Fibroblast of mammary gland (primary cell): ENCODE measurements at regions not wholly inside any gene's neighbourhood (a gene's known extent, or its start where the extent isn't known, plus 50 kb on each side); places are given as distances from the start of the nearest gene placed in this dataset.

Source experiments
- DNase-seq: peaks from one replicate; pipeline ENCODE4 v3.0.0-alpha.2; 2010; ENCODE audit warnings: low read depth
- H3K4me3 ChIP-seq: 2 replicates; pipeline ENCODE4 v1.5.1; 2011; ENCODE audit warnings: low read depth, mild to moderate bottlenecking, low read length, moderate library complexity; ENCODE audit not compliant: control insufficient read depth
- CTCF ChIP-seq: conservative IDR thresholded peaks from 2 replicates; pipeline ENCODE4 v1.5.1; 2011; ENCODE audit warnings: low read depth, low read length, inconsistent platforms; ENCODE audit not compliant: control insufficient read depth, insufficient read depth

GRCh38 chr14:29089849-29090248 lies 323.3 kb downstream of the FOXG1 start:
- no peak for TF ChIP-seq CTCF
- no peak for DNase-seq
- H3K4me3 ChIP-seq, result no peak overlapping the region

- DNase-seq, result no peak
- H3K4me3 ChIP-seq, result no peak overlapping the region
- no peak for TF ChIP-seq CTCF
Measured at GRCh38 chr14:29092121-29092520, 325.5 kb downstream of the FOXG1 start.

- TF ChIP-seq CTCF, result no peak
- DNase-seq, result no peak
- no peak overlapping the region for H3K4me3 ChIP-seq
Measured at GRCh38 chr14:29097476-29097875, 330.9 kb downstream of the FOXG1 start.

- no peak for TF ChIP-seq CTCF
- DNase-seq, result no peak
- no peak overlapping the region for H3K4me3 ChIP-seq
Measured at GRCh38 chr14:29098656-29099055, 332.1 kb downstream of the FOXG1 start.

- no peak for TF ChIP-seq CTCF
- no peak overlapping the region for H3K4me3 ChIP-seq
- no peak for DNase-seq
Measured at GRCh38 chr14:29102266-29102665, 335.7 kb downstream of the FOXG1 start.

- no peak overlapping the region for H3K4me3 ChIP-seq
- no peak for TF ChIP-seq CTCF
- no peak for DNase-seq
Measured at GRCh38 chr14:29102996-29103395, 336.4 kb downstream of the FOXG1 start.

- no peak for TF ChIP-seq CTCF
- no peak for DNase-seq
- no peak overlapping the region for H3K4me3 ChIP-seq
Measured at GRCh38 chr14:29108908-29109307, 342.3 kb downstream of the FOXG1 start.
